ENCODE measurements at regions not wholly inside any gene's neighbourhood (a gene's known extent, or its start where the extent isn't known, plus 50 kb on each side); places are given as distances from the start of the nearest gene placed in this dataset.
"Not testable (repeated sequence)": the region's sequence is repeated elsewhere in the genome, so short reads cannot be mapped to it uniquely, and the experiment has no call there.

DNA sequence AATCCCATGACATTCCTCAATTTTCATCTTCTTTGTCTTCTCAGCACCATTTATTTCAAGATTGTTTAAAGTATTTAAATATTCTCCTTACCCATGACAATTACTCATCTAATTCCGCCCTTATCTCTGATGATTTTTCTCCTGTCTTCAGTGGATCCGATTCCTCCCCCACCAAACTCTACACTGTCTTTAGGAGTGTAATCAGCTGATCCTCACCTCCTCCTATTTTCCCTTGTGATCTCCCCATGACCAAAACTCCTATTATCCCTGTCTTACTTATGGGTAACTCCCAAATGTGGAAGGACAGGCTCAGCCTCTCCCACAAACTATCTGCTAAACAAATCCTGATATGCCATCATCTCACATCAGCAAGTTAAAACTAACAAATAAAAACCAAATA lies 335.3 kb upstream of the RUNX1 start:
- DNase-seq (ENCODE audit: extremely low read depth, low read depth): no peak
- no peak overlapping the region for H3K4me3 ChIP-seq (replicated peaks; ENCODE audit: low read depth, low read length)
- TF ChIP-seq, protein P1, sequence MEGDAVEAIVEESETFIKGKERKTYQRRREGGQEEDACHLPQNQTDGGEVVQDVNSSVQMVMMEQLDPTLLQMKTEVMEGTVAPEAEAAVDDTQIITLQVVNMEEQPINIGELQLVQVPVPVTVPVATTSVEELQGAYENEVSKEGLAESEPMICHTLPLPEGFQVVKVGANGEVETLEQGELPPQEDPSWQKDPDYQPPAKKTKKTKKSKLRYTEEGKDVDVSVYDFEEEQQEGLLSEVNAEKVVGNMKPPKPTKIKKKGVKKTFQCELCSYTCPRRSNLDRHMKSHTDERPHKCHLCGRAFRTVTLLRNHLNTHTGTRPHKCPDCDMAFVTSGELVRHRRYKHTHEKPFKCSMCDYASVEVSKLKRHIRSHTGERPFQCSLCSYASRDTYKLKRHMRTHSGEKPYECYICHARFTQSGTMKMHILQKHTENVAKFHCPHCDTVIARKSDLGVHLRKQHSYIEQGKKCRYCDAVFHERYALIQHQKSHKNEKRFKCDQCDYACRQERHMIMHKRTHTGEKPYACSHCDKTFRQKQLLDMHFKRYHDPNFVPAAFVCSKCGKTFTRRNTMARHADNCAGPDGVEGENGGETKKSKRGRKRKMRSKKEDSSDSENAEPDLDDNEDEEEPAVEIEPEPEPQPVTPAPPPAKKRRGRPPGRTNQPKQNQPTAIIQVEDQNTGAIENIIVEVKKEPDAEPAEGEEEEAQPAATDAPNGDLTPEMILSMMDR (IDR thresholded peaks at IDR 0.05; ENCODE audit: low read depth, low read length, missing control alignments): no peak

DNA sequence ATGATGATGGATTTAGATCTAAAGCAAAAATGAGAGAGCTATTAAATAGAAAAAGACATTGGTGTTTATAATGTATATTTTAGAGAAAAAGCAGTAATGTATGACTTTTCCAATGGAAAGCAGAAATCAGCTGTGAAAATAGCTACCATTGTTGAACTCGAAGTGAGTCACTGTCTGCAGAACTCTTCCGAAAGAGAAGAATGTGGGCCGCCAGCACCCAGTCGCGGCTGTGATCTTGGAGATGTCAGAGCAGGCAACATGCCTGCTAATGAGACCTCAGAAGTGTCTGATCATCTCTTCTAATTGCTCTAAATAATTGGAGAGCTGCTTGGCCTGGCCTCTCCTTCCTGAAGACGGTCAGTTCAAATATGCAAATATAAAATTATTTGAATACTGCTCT lies 333.6 kb upstream of the RUNX1 start:
- DNase-seq (ENCODE audit: extremely low read depth, low read depth): no peak
- H3K4me3 ChIP-seq (replicated peaks; ENCODE audit: low read depth, low read length): no peak overlapping the region
- TF ChIP-seq, protein P1 (IDR thresholded peaks at IDR 0.05; ENCODE audit: low read depth, low read length, missing control alignments): no peak

DNA sequence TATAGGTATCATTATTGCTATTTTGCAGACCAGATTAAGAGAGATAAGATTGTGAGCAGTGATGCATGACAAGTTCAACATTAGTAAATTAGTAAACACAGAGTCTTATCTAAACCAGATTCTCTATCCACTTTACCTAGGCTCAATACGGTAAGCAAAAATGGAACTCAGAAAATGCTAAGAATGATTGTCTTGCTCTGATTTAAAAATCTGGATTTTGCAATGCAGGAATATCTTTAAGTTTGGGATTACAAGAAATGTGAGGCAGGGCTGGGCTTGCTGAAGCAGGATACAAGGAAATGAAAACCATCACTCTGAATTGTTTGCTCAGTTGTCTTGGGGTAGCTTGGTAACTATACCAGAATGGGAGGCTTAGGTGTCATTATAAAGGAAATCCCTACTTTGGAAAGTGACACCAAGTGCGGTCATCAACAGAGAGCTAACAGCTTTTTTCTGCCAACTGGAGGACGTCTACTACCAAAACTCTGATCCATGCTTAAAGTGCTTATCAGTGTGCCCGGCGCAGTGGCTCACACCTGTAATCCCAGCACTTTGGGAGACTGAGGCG lies 332.7 kb upstream of the RUNX1 start:
- DNase-seq (ENCODE audit: extremely low read depth, low read depth): no peak
- no peak overlapping the region for H3K4me3 ChIP-seq (replicated peaks; ENCODE audit: low read depth, low read length)
- TF ChIP-seq, protein P1 (IDR thresholded peaks at IDR 0.05; ENCODE audit: low read depth, low read length, missing control alignments): no peak

DNA sequence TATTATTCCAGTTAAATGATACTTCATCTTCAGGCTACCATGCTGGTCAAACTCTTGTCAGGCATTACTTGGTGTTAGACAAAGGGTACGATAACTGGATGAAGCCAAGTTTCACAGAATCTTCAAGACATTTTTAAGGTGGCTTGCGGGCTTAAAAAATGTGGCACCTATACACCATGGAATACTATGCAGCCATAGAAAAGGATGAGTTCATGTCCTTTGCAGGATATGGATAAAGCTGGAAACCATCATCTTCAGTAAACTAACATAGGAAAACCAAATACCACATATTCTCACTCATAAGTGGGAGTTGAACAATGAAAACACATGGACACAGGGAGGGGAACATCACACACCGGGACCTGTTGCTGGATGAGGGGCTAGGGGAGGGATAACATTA lies 331.2 kb upstream of the RUNX1 start:
- not testable (repeated sequence) for DNase-seq (ENCODE audit: extremely low read depth, low read depth); H3K4me3 ChIP-seq (replicated peaks; ENCODE audit: low read depth, low read length)

DNA sequence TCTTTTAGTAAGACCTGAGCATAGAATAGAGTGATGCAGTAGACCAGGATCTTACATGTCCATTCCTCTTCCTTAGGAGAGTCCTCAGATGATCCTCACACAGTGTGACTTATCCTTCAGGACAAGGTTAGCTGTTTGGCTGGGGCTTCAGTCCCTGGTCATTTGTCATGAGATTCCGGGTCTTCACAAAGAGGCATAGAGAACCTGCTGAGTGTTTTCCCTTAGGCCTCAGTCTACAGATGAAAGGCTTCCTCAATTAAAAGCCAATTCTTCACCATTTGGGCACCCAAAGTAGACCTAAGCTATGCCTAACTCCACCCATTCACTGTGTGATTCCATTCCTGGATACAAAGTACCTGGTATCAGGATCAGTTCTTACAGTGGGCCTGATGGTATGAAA lies 329.8 kb upstream of the RUNX1 start:
- TF ChIP-seq, protein P1 (IDR thresholded peaks at IDR 0.05; ENCODE audit: low read depth, low read length, missing control alignments): no peak
- no peak overlapping the region for H3K4me3 ChIP-seq (replicated peaks; ENCODE audit: low read depth, low read length)
- DNase-seq (ENCODE audit: extremely low read depth, low read depth): no peak

DNA sequence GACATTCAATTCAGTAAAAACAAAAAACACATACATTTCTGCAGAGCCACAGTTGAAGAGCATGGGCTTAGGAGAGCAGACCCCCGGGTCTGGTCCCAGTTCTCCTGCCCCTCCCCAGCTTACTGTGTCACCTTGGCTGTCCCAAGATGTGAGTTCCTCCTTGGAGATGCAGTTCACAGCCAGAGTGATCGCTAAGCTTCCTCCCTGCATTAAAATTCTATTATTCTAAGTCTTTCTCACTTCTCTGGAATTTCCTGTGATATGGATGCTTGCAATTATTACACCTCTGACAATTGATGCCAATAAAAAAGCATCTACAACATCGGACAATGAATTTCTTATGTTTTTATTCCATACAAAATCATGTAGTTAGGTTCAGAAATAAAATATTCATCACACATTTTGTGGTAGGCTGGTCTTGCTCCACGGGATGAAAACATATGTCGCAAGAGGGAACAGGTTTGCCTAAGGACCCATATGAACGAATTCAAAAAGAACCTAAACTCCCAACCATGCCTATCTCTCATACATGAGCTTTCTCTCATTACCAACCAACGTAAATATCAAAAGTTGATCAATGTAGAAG lies 328.5 kb upstream of the RUNX1 start:
- DNase-seq (ENCODE audit: extremely low read depth, low read depth): no peak
- TF ChIP-seq, protein P1 (IDR thresholded peaks at IDR 0.05; ENCODE audit: low read depth, low read length, missing control alignments): no peak
- H3K4me3 ChIP-seq (replicated peaks; ENCODE audit: low read depth, low read length): no peak overlapping the region

DNA sequence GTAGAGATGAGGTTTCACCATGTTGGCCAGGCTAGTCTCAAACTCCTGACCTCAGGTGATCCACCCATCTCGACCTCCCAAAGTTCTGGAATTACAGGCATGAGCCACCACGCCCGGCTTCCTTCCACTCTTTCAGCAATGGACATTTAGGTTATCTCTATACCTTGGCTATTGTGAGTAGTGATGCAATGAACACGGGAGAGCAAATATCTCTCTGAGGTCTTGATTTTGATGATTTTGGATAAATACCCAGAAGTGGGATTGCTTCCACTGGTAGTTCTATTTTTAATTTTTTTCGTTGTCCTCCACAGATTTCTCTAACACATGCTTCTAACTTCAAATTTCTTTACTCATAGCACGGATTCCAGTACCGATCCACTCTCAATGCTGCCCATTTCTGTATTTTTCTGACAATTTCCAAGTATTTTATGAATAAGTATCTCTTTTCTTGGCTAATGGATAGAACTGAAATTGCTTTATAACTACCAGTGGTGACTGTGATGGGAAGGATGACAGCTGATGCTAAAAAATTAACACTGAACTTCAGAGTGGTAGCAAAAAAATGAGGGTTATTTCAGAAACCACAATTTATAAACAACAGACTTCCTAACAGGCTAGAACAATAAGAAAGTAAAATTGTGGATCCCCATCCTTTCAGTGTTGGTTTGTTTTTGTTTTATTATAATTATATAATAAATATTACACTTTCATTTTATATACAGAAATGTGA lies 327.5 kb upstream of the RUNX1 start:
- no peak overlapping the region for H3K4me3 ChIP-seq (replicated peaks; ENCODE audit: low read depth, low read length)
- TF ChIP-seq, protein P1 (IDR thresholded peaks at IDR 0.05; ENCODE audit: low read depth, low read length, missing control alignments): no peak
- DNase-seq (ENCODE audit: extremely low read depth, low read depth): no peak

Data from HFF-Myc (cell line).